Activated T-cell treated with anti-CD3 and anti-CD28 coated beads, Interleukin-2, amount 50 U/mL, for 1 hour (primary cell): ENCODE measurements at regions not wholly inside any gene's neighbourhood (a gene's known extent, or its start where the extent isn't known, plus 50 kb on each side); places are given as distances from the start of the nearest gene placed in this dataset.

Source experiments
- DNase-seq: peaks from one replicate; pipeline ENCODE4 v3.0.0-alpha.2; 2020

DNA sequence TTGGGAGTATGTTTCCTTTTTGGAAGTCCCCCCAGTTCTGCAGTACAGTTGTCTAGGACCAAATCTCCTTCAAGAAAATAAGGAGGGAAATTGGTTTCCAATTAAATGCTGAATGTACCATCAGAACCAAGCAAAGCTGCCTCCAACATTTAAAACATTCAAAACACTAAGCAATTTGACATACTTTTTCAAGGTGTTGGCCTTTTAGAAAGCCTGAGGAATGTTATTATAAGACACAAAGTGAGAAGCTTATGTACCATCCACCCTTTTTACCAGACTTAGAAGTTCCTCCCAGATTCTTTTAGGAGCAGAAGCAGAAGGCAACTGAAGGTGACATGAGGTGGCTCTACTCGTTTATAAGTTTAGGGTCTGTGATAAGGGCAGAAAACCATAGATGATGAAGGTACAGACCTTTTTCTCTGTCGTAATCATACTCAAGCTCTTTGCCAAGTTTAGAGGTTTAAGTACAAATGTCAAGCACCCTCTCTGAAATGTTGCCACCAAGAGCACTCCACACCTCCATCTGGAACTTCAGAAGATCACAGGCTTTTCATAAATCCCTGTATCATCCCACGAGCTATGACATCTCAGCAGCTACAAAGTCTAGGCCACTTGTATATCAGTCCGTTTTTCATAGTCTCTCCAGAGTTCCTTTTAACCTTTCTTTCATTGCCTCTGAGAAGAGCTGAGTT, 282.5 kb upstream of the THBS1 start:
- DNase-seq = no peak

DNA sequence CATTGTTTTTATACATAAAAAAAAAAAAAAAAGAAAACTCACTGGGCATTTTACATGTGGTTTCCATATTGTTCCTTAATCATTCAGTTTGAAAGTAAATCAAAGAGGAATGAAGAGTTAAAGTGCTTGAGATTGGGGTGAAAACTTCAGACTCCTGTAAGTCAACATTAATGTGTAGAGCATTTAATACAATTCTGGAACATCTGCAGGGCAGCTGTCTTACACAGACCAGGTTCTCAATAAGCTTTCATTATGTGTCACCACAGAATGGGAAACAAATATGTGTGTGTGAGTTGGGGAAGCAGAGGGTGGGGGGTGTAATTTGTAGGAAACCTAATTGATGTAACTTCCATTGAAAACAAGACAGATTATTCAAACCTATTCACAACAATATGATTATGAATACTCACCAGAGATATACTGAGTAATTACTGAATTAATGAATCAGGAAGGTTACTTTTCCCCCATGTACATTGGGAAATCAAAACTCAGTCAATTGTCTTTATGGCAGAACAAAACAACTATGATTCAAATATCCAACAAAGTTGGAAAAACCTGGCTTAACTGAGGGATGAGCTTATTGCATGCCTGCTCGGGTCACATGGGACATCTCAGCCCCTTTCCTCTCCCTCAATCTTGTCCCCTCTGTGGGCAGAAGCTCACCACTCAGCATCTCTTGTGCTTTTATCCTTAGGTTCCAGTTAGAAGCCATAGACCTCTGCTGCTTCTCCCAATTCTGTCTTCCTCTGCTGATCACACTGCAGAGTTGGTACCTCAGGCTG, 281.2 kb upstream of the THBS1 start:
- no peak for DNase-seq

DNA sequence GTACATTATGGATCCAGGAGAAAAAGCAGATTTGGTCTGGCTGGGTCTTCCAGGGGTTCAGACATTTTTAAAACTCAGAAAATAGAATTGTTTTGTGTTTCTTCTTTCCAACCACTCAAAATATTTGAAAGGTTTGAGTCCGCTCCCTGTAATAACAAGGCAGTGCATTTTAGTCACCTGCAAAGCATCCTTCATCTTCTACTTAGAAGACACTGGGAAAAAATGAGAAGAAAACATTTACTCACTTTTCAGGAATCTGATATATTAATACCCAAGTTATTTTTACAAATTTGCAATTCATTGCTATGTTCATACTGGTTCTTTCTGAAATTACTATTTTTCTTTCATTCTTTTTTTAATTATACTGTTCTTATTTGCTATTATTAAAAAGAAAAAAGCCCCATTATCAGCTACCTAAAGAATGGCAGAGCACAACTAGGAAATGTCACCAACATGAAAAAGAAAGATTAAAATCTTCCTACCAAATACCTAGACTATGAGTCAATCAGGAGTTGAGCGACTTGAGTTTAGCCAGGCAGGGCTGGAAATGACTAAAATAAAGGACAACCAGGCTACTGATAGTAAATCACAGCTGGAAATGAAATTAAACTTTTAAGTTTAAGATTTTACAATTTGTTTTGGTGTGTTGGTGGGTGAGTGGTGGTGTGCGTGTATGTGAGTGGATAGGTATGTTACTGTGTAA, 280.3 kb upstream of the THBS1 start:
- DNase-seq = no peak

DNA sequence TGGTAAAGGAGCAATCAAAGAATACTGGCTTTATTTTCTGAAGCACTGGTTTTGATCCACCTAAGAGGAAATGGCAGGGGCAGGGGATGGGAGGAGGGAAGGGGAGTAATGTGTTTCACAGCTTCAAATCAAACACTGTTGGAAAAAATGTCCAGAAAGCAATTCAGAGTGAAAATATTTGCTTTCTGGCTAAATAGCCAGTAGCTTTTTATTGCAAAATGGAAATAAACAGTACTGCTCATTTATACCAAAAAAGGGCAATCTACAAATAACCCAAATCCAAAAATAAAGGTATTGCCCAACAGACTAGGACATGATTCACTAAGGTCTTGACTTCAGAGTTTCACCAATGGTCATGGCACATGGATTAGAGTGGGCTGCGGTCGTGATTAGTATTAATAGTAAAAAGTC, 279.3 kb upstream of the THBS1 start:
- DNase-seq = no peak

DNA sequence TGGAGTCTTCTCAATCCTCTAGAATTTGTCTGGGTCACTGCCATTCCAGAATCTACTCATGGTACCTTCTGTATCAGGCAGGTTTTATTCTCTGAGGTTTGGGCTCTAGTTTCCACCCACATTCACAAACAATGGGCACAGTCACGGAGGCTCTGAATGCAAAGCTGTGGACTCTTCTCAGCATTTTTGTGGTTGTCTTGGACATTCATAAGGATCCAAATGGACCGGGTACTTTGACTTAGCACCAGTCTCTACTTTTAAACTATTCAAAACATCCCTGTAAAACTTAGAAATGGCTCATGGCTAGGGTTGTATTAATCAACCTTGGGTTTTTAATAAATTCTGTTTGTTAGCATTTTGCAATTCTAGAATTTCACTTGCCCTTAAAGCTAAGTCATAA, 277.9 kb upstream of the THBS1 start:
- DNase-seq = no peak

DNA sequence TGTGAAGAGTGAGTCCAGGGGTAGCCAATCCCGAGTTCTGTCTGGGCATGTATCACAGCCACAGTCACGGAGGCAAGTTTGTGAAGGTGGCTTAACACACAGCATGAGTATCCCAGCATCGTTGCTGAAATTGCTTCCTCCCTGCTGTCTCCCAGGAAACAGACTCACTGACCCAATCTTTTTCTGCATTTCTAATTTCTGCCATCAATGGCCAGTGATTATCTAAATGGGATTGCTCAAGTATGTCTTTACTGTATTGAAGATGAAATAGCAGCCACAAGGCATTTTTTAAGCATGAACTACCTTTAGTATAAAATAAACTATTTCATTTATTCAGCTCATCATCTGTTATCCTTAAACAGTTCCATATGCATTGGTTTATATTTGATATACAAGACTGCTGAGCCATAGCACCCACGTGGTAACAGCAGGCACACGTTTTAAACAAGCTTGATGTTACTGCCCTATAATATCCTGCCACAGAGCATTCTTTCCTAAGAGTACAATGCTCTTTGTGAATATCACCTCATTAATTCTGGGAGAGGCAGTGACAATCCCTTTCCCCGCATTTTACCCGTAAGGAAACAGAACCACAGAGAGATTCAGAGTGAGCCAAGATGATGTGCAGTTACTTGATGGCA, 276.6 kb upstream of the THBS1 start:
- DNase-seq = no peak

DNA sequence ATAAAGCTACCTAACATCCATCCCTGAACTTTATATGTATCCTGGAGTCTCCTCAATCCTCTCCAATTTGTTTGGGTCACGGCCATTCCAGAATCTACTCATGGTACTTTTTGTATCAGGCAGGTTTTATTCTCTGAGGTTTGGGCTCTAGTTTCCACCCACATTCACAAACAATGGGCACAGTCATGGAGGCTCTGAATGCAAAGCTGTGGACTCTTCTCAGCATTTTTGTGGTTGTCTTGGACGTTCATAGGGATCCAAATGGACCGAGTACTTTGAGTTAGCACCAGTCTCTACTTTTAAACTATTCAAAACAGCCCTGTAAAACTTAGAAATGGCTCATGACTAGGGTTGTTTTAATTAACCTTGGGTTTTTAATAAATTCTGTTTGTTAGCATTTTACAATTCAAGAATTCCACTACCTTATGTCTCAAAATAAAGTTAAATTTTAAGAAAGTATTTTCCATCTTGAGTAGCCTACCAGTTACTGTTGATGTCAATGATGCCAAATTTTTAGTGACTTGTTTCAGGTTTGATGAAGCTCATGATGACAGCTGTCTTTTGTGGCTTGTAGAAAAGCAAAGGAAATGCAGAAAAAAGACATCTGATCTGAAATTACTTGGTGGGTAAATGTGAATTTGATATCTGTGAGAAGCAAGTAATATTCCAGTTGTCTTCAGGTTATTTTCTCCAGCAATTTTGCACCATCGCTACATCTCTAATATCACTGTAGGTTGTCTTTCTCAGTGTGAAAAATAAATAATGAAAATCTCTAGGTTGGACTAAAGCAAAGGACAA, 275.7 kb upstream of the THBS1 start:
- no peak for DNase-seq

DNA sequence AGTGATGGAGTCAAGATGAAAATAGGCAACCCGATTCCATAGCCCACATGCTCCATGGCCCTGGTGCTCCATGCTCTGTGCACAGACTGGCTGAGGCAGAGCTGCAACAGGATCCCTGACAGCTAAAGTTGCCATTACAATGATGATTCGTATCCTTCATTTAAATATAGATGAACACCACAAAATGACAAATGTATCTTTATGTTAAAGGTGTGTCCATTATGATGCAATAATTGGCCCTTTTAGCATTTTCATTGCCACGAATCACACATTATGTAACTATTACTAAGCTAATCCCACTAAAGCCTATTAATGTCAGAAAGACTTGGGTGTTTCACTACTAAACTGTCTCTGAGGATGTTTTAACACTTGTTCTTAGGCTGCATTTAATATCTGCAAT, 270.2 kb upstream of the THBS1 start:
- no peak for DNase-seq

DNA sequence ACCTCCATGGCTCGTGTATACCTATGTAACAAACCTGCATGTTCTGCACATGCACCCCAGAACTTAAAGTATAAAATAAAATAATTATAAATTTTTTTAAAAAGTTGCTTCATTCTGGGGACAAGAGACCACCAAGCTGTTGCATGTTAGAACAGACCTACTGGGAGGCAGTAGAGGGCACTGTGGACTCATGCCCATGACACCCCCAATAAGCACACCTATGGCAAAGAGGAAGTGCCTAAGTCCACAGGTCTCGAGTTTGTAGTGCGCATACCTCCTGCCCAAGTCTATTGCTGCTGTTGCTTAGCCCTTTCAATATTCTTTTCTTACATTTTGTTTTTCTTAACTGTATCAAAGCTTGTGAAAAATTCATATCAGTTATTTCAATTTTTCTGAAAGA, 267.9 kb upstream of the THBS1 start:
- DNase-seq = no peak

DNA sequence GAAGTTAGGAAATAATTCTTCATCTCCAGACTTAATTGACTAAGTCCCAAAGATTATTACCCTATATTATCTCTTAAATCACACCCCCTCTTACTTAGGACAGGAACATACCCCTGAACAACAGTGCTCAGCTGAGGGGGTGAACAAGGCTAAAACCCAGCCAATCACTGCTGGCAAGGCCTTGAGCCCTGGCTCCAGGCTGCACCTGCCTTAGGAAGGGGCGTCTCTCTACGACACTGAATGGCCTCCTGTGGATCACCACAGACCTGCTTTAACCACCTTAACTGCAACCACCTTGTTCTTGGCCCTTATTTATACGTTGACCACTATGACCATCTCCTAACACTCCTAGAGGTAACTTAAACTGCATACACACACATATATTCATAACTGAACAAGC, 267.4 kb upstream of the THBS1 start:
- DNase-seq = no peak

DNA sequence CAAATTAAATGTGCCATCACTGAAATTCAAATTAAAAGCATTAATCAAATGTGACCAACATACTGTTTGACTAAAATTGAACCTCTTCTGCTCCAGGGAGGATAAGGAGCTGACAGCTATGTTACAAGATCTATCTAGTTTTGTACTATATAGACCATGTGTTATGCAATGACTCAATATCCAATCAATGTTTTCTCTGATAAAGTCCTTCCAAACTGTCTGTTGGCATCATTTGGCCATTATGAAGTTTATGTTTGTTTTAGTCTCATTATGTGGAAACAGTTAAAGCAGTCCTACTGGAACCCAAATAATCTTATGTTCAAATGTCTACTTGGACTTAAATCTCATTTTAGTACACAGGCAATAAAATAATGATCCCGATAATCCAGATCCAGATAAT, 267.0 kb upstream of the THBS1 start:
- no peak for DNase-seq

DNA sequence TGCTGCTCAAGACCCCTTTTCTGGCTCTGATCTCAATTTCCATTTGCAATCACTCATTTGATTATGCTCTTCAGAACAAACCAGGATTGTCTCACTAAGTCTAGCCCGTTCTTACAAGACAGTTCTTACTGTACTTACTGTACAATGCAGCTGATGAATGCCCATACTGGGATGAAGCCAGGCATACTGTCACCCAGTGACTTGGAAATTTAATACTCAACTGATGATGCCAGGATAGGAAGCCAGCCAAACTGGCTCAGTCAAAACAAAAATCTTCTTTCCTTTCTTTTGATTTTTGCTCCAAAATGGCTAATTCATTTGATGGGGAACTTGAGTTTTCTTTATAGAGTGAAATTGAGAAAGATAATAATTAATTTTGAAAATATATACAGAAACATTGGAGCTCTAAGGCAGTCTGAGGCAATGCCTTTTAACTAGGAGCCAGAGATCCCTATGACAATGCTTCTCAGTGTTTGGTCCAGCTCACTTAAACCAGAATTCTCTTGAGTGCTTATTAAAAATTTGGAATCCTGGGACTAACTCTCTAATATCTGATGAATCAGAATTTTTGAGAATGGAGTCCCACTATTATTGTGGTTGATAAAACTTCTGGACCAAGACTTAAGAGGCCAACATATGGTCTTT, 265.6 kb upstream of the THBS1 start:
- DNase-seq = no peak

DNA sequence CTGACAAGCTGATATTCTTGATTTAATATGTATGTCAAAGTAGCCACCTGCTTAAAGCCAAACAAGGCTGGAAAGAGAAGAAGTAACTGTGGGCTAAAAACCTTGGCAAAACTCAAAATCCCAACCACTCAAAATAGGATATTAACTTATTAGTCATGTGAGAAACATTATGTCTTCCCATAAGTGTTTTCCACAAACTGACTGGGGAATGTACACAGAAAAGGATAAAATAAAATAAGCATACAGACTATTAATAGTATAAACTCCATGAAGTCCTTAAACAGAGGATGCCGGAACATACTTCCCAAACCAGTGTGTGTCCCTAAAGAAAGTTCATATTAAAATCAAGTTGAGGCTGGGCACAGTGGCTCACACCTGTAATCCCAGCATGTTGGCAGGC, 263.7 kb upstream of the THBS1 start:
- DNase-seq = no peak

DNA sequence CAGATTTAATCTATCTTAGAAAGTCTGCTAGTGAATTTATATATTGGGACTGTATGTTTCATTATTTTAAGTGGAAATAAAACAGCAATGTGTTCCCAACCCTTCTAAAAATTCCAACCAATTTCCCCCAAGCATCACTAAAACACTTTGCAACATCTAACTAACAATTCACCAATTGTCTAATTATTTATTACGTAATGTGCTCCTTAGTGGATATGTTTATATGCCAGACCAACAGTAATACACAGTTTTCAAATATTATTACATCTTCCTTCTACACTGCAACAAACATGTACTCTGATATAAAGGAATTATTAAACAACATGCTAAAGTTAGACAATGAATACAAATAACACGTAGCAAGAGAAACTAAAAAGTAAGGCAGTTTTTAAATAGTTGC, 262.6 kb upstream of the THBS1 start:
- no peak for DNase-seq

DNA sequence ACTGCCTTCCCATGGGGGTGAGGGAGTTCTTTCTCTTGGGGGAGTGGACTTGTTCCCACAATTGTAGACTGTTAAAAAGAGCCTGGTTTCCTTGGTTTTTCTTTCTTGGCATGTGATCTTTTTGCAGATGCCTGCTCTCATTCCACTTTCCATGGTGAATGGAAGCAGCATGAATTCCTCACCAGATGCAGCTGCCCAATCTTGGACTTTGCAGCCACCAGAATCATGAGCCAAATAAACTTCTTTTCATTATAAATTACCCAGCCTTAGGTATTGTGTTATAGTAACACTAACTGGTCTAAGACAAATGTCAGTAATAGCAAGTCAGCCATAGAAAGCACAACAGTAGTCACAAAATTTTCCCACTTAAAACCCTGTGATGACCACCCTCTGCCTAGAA, 260.5 kb upstream of the THBS1 start:
- DNase-seq = no peak

DNA sequence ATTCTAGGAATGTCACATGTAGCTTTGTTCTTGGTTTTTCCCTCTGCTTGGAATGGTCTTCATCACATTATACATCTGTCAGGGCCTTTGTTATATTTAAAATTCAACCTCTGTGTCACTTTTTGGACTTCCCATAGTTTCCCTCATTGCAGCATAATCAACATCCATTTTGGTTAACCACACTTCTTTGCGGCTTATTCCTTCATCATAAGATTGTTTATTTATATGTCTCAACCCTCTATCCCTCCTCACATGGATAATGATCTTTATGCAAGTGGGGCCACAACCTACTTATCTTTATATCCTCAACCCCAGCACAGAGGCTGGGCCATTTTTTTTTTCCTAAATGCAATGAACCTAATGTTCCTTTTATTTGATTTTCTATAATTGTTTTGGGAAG, 260.0 kb upstream of the THBS1 start:
- no peak for DNase-seq

DNA sequence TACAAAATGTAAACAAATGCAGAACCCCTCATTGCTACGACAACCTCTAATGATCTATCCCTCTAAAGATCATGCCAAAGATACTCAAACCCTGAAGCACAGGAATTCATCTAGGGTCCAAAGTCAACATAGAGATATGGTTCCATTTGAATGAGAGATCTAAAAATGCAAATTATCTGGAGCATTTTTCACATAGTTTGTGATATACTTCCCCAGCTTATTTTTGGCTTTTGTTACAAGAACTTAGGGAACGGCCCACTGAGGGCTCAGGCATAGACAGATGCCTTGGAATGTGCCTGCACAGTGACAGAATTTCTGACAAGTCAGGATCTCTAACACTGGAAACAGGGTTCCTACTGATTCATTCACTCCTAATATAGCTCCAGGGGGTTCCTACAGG, 258.9 kb upstream of the THBS1 start:
- no peak for DNase-seq

DNA sequence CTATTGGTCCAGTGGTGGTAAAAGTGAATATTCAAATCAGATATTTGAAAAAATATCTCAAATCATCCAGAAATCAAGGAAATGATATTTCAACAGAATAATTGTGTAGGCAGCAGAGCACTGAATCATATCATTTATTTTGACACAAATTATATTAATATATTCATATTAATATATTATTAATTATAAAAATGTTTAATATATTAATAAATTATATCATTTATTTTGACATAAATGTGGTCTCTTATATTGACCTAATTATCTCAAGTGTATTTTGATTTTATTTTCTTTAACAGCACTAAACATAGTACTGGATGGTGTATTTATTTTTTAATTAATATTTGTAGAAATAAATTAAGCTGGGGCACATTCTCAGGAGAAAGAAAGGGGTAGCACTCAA, 257.7 kb upstream of the THBS1 start:
- no peak for DNase-seq

DNA sequence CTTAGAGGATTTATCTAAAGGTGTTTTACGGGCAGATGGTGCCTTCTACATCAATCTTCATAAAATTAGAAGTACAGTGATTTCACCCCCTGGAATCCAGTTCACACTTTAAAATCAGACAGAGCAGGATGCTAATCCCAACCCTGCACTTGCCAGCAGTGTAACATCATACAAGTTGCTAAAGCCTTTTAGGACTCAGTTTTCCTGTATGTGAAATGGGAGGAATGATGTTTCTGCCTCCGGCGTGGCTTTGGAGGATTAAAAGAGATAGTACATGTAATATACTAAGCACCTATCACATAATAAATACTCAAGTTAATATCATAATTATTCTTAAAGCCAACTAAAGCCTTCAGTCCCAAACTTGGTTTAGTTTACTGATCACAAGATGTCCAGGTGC, 257.2 kb upstream of the THBS1 start:
- DNase-seq = no peak

DNA sequence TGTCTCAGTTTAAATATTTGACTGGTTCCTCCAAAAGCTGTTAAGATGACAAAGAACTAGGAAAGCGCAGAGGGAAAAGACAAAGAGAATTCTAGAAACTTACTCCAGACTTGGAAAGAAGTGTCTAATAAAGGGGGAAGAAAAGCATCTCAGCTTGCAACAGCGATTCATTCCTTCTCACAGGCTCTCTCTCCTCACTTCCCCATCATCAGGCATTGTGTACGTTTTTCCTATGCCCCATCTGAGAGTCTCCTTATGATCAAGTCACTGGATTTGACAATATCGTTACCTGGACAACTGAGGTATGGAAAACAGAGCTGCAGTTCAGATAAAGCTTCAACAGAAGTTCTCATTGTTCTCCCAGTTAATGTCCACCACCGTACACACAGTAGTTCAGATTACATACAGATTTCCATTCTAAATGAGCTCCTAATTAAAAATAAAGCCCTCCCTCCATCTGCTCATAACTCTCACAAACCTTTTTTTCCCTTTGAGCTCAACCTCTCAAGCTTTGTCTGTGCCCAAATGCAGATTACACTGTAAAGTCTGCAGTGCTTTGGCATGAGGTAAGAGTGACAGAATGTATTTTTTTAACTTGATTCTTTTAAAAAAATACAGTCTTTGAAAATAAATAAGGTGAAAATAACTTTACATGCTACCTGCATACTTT, 254.4 kb upstream of the THBS1 start:
- no peak for DNase-seq

DNA sequence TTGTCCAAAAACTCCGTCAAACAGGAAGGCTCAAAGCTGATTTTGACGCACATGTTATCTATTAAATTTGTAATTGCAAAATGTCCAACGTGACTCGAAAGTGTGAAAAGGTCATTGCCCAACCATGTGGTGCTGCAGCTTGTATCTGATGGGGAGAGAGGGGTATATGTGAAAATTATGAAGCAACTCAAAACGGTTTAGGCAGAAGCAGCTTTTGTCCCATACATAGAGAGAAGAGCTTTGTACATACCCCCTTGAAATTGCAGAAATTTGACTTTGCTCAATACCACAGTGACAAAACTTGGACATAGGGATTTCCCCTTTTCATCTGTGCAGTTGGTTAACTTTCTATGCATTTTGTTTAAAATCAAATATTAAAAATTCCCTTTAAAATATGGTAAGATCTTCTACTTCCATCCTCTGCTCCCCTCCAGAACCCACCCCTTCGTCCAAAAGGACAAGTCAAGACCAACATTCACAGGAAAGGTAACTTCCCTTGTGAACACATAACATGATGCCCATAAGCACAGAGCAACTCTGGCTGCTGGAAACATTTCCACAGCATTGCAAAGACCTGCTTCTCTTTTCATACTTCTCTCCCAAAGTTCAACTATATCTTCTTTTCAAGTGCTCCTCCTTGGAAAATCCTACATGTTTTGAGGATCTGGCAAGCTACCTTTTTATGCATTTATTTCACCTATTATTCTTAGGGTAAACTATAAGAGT, 253.7 kb upstream of the THBS1 start:
- DNase-seq = no peak
